CD4-positive, alpha-beta T cell treated with Interleukin-6 for 4 hours (primary cell): ENCODE measurements at regions not wholly inside any gene's neighbourhood (a gene's known extent, or its start where the extent isn't known, plus 50 kb on each side); places are given as distances from the start of the nearest gene placed in this dataset.
"Not testable (repeated sequence)": the region's sequence is repeated elsewhere in the genome, so short reads cannot be mapped to it uniquely, and the experiment has no call there.

Experiments used
- DNase-seq: peaks from one replicate; pipeline ENCODE4 v3.0.0-alpha.2; 2020; ENCODE audit warnings: mixed read lengths

- no peak for DNase-seq
These were observed 50.0 kb upstream of the ABLIM1 start for GRCh38 chr10:114708084-114708483.

GRCh38 chr10:114708717-114709335, 50.8 kb upstream of the ABLIM1 start:
- DNase-seq = no peak

- DNase-seq = no peak
These were observed 51.9 kb upstream of the ABLIM1 start for GRCh38 chr10:114709984-114710383.

- DNase-seq = no peak
These were observed 53.2 kb upstream of the ABLIM1 start for GRCh38 chr10:114711176-114711868.

GRCh38 chr10:114711869-114712250, 53.8 kb upstream of the ABLIM1 start:
- no peak for DNase-seq

GRCh38 chr10:114713525-114714090, 55.5 kb upstream of the ABLIM1 start:
- DNase-seq = no peak

- DNase-seq = no peak
These were observed 56.2 kb upstream of the ABLIM1 start for GRCh38 chr10:114714281-114714741.

GRCh38 chr10:114715171-114715670, 57.1 kb upstream of the ABLIM1 start:
- no peak for DNase-seq

- DNase-seq = no peak
These were observed 58.8 kb upstream of the ABLIM1 start for GRCh38 chr10:114716811-114717404.

- DNase-seq = not testable (repeated sequence)
These were observed 59.8 kb upstream of the ABLIM1 start for GRCh38 chr10:114717881-114718280.

GRCh38 chr10:114718374-114718773, 60.3 kb upstream of the ABLIM1 start:
- DNase-seq = no peak

- DNase-seq = no peak
These were observed 61.2 kb upstream of the ABLIM1 start for GRCh38 chr10:114719311-114719710.

- not testable (repeated sequence) for DNase-seq
These were observed 61.9 kb upstream of the ABLIM1 start for GRCh38 chr10:114720023-114720422.

GRCh38 chr10:114720685-114721278, 62.7 kb upstream of the ABLIM1 start:
- no peak for DNase-seq

GRCh38 chr10:114722136-114722535, 64.1 kb upstream of the ABLIM1 start:
- not testable (repeated sequence) for DNase-seq

GRCh38 chr10:114723361-114723760, 65.3 kb upstream of the ABLIM1 start:
- no peak for DNase-seq

- DNase-seq = no peak
These were observed 66.1 kb upstream of the ABLIM1 start for GRCh38 chr10:114723991-114724715.

- no peak for DNase-seq
These were observed 66.6 kb upstream of the ABLIM1 start for GRCh38 chr10:114724716-114725106.

- DNase-seq = no peak
These were observed 68.8 kb upstream of the ABLIM1 start for GRCh38 chr10:114726820-114727271.

GRCh38 chr10:114728325-114728724, 70.2 kb upstream of the ABLIM1 start:
- DNase-seq = no peak

- no peak for DNase-seq
These were observed 71.1 kb upstream of the ABLIM1 start for GRCh38 chr10:114729103-114729659.

GRCh38 chr10:114730291-114730690, 72.2 kb upstream of the ABLIM1 start:
- no peak for DNase-seq
